GM21360 (cell line): ENCODE measurements at regions not wholly inside any gene's neighbourhood (a gene's known extent, or its start where the extent isn't known, plus 50 kb on each side); places are given as distances from the start of the nearest gene placed in this dataset.

Experiments used
- ATAC-seq: cut with Tn5 transposase; IDR thresholded peaks from one replicate; pipeline ENCODE4 v1.9.1; 2021; ENCODE audit warnings: mild to moderate bottlenecking, moderate library complexity; ENCODE audit not compliant: unreplicated experiment

- ATAC-seq = no peak
Observed at GRCh38 chr6:40645043-40645442, 57.9 kb upstream of the LRFN2 start.

GRCh38 chr6:40642837-40643236 lies 55.7 kb upstream of the LRFN2 start:
- no peak for ATAC-seq

- no peak for ATAC-seq
Observed at GRCh38 chr6:40642190-40642589, 55.0 kb upstream of the LRFN2 start.

DNA sequence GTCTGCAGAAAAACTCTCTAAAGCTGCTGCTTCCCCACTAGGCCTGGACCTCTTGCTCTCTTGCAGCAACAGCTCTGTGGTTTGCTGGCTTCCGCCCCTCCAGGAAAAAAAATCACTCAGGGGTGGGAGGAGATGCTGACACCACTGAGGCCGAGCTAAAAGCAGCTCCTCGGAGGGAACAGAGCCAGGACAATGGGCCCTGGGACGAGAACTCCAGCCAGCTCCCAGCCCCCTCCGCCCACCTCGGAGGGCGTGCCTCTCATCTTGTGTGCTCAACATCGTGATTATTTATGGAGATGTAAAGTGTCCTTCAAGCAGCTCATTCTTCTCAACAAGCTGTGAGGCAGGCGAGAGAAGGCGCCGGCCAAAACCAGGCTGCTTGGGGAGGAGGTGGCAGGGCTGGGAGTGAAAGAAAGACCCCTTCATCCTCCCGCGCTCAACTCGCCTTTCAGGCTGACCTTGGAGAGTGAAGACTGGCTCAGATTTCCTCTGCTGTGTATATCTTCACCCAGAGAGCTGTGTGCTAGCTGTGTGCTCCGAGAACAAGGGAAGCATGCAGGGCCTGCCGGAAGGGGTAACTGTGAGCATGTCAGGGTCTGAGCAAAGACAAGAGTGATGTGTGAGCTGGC lies 53.5 kb upstream of the LRFN2 start:
- no peak for ATAC-seq
